ENCODE measurements at regions not wholly inside any gene's neighbourhood (a gene's known extent, or its start where the extent isn't known, plus 50 kb on each side); places are given as distances from the start of the nearest gene placed in this dataset.

DNA sequence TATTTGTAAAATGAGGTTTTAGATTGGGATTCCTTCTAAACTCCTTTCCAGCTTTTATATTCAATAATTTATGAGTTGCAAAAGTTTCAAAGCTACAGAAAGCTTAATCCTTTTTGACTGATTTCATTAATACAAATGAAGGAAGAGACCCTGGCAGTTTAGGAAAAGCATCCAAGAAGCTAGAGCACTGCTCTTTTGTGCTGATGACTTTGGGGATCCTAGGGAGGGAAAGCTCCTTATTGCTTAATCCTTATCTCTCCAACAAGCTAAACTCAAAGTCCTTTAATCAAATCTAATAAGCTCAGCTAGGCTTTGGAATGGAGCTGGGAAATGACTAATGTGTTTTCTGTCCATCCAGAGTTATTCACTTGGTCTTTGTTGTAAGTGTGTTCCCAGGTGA, 285.4 kb downstream of the ACTR3B start:
- Histone ChIP-seq H3K4me3 (ENCODE audit: insufficient read depth, low read length) (no peak overlapping the region), H3K27me3 (ENCODE audit: insufficient read depth, low read length) (no peaks in the 10 kb centered on the region), H3K27ac (ENCODE audit: low read depth, low read length) (no peak overlapping the region), H3K79me2 (ENCODE audit: insufficient read depth, low read length) (no peaks in the 10 kb centered on the region), H3K4me1 (ENCODE audit: insufficient read depth, low read length) (no peaks in the 10 kb centered on the region), H4K20me1 (ENCODE audit: insufficient read depth, low read length) (no peaks in the 10 kb centered on the region), H3K4me2 (ENCODE audit: insufficient read depth, low read length) (no peak overlapping the region), H3K36me3 (ENCODE audit: insufficient read depth, low read length) (no peaks in the 10 kb centered on the region), H2AFZ (ENCODE audit: low read length) (no peak overlapping the region), H3K9me3 (ENCODE audit: low read depth, low read length) (no peaks in the 10 kb centered on the region)
- DNase-seq (ENCODE audit: insufficient read length, low spot score, missing footprints) = no peak
- TF ChIP-seq, protein P1, sequence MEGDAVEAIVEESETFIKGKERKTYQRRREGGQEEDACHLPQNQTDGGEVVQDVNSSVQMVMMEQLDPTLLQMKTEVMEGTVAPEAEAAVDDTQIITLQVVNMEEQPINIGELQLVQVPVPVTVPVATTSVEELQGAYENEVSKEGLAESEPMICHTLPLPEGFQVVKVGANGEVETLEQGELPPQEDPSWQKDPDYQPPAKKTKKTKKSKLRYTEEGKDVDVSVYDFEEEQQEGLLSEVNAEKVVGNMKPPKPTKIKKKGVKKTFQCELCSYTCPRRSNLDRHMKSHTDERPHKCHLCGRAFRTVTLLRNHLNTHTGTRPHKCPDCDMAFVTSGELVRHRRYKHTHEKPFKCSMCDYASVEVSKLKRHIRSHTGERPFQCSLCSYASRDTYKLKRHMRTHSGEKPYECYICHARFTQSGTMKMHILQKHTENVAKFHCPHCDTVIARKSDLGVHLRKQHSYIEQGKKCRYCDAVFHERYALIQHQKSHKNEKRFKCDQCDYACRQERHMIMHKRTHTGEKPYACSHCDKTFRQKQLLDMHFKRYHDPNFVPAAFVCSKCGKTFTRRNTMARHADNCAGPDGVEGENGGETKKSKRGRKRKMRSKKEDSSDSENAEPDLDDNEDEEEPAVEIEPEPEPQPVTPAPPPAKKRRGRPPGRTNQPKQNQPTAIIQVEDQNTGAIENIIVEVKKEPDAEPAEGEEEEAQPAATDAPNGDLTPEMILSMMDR (IDR thresholded peaks at IDR 0.05; ENCODE audit: extremely low read depth, low read depth, low read length) = no peak

DNA sequence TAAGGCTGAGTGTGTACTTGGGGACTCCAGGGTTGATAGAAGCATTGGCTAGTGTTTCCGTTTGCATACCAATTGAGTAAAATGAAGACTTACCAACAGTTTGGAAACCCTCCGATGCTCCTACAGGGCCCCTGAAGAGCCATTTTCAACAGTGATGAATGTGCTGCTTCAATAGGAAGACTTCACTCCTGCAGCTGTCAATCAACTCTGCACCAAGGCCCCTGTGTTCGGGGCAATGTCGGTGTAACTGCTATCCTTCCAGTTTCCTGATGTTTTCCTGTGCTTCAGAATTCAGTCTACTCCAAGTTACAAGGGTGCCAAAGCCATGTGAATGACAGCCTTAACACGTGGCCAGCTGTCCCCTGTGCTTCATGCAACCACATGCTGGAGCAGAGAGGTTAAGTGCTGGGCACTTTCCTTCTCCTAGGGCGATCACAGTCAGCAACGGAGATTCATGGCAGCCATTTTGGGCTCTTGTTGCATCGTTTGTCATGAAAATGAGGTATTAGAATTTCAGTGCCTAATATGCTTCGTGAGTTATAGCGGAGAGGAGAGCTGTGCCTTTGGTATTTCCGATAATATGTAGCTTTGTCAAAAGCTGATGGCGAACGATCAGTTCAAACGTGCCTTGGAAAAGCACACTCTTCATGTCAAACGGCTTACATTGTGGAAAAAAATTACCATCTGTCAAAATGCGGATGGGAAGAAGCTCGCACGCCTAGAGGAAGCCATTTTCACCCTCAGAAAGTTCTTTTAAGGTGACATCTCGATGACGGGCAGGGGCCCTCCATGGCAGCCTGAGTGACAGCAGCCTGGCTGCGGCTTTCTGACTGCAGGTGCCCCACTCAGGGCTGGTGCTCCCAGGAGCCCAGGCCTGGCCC, 287.8 kb downstream of the ACTR3B start:
- H3K36me3 ChIP-seq (ENCODE audit: insufficient read depth, low read length) = no peaks in the 10 kb centered on the region
- H3K27ac ChIP-seq (ENCODE audit: low read depth, low read length) = no peak overlapping the region
- DNase-seq (ENCODE audit: insufficient read length, low spot score, missing footprints) = no peak
- H3K9me3 ChIP-seq (ENCODE audit: low read depth, low read length) = no peaks in the 10 kb centered on the region
- H3K4me1 ChIP-seq (ENCODE audit: insufficient read depth, low read length) = no peaks in the 10 kb centered on the region
- no peak overlapping the region for H2AFZ ChIP-seq (ENCODE audit: low read length)
- H3K4me3 ChIP-seq (ENCODE audit: insufficient read depth, low read length) = no peak overlapping the region
- no peak overlapping the region for H3K4me2 ChIP-seq (ENCODE audit: insufficient read depth, low read length)
- no peaks in the 10 kb centered on the region for H4K20me1 ChIP-seq (ENCODE audit: insufficient read depth, low read length)
- no peaks in the 10 kb centered on the region for H3K79me2 ChIP-seq (ENCODE audit: insufficient read depth, low read length)
- TF ChIP-seq, protein P1 (IDR thresholded peaks at IDR 0.05; ENCODE audit: extremely low read depth, low read depth, low read length) = no peak
- H3K27me3 ChIP-seq (ENCODE audit: insufficient read depth, low read length) = no peaks in the 10 kb centered on the region

DNA sequence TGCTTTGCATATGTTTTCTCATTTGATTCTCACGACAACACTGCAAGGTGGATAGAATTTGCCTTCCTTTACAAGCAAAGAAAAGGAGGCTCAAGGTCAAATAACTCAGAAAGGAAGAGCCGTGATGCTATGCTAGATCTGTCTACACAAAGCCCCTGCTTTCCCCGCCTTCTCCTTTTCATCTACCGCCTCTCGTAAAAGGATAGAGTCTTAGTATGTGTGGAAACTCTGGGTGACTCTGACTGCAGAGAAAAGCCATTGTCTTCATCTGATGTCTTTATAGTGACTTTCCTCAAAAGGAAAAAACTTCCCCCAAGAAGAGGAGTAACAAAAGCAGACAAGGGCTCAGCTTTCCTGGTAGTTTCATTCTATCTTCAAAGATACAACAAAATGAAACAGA, 292.7 kb downstream of the ACTR3B start:
- H3K36me3 ChIP-seq (ENCODE audit: insufficient read depth, low read length) = no peaks in the 10 kb centered on the region
- DNase-seq (ENCODE audit: insufficient read length, low spot score, missing footprints) = no peak

More for the DNA sequence above, 292.7 kb downstream of the ACTR3B start:
- no peaks in the 10 kb centered on the region for H3K4me1 ChIP-seq (ENCODE audit: insufficient read depth, low read length)
- no peaks in the 10 kb centered on the region for H3K79me2 ChIP-seq (ENCODE audit: insufficient read depth, low read length)
- no peak overlapping the region for H3K27ac ChIP-seq (ENCODE audit: low read depth, low read length)
- H3K4me3 ChIP-seq (ENCODE audit: insufficient read depth, low read length) = no peak overlapping the region
- no peaks in the 10 kb centered on the region for H3K27me3 ChIP-seq (ENCODE audit: insufficient read depth, low read length)
- H4K20me1 ChIP-seq (ENCODE audit: insufficient read depth, low read length) = no peaks in the 10 kb centered on the region
- H2AFZ ChIP-seq (ENCODE audit: low read length) = no peak overlapping the region
- TF ChIP-seq, protein P1 (IDR thresholded peaks at IDR 0.05; ENCODE audit: extremely low read depth, low read depth, low read length) = no peak
- no peak overlapping the region for H3K4me2 ChIP-seq (ENCODE audit: insufficient read depth, low read length)
- no peaks in the 10 kb centered on the region for H3K9me3 ChIP-seq (ENCODE audit: low read depth, low read length)

Measured in osteoblast (primary cell).